NCI-H524 treated with DMSO at 0.1 percent for 48 hours (cell line): ENCODE measurements at regions not wholly inside any gene's neighbourhood (a gene's known extent, or its start where the extent isn't known, plus 50 kb on each side); places are given as distances from the start of the nearest gene placed in this dataset.

Experiments
- DNase-seq: peaks from one replicate; lab custom pipeline; 2025; lab: John Stamatoyannopoulos, UW

DNA sequence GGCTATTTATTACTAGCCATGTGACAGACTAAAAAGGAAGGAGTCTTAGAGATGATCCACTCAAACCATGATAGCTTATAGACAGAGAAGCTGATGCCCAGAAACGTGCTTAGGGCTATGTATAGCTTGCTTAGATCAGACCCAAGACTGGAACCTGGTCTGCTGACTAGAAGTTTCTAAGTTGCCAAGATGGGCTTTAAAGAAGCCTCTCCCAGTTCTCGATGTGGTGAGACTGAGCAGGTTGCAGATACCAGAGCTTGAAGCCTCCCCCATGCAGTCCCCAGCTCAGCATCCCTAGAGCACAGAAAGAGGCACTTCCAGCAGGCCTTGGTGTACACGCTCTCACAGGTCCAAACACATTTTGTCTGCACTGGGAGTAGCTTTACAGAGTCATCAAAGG, 51.1 kb upstream of the ATP10B start:
- no peak for DNase-seq
